Esophagus muscularis mucosa (tissue), 2 donors: ENCODE measurements at regions not wholly inside any gene's neighbourhood (a gene's known extent, or its start where the extent isn't known, plus 50 kb on each side); places are given as distances from the start of the nearest gene placed in this dataset.
"Not testable (repeated sequence)": the region's sequence is repeated elsewhere in the genome, so short reads cannot be mapped to it uniquely, and the experiment has no call there.

Experiments
- POLR2A ChIP-seq: fragments of 450-650 bp; IDR thresholded peaks from one replicate; pipeline ENCODE4 v1.6.1; 2017; ENCODE audit warnings: antibody characterized with exemption, moderate library complexity, mild to moderate bottlenecking, low read depth
- POLR2AphosphoS5 ChIP-seq, 2 donors: sonication (generic); formaldehyde crosslinking; IDR thresholded peaks; one replicate each; pipeline ENCODE4 v1.6.1; 2017; ENCODE audit warnings: antibody characterized with exemption in 2 of 2

DNA sequence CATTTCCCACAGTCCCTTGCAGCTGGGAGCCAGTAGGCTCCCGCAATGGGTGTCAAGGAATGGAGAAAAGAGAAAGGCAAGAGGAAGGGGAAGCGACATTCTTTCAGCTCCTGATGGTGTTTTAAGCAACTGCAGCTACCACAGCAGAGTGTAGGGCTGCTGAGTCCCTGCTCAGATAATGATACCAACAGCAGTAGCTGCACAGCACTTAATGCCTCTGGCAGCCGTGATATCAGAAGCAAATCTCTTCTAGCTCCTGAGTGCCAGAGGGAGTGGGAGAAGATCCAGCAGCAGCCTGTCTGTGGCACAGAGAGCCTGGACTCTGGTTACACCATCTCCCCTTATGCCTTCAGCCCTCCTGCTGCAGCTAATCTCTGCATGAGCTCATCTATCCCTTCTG is 186.1 kb upstream of the LMCD1 start:
- not testable (repeated sequence) for TF ChIP-seq POLR2AphosphoS5 (IDR thresholded peaks at IDR 0.05); POLR2A
